Testis (tissue), 2 donors: ENCODE measurements at regions not wholly inside any gene's neighbourhood (a gene's known extent, or its start where the extent isn't known, plus 50 kb on each side); places are given as distances from the start of the nearest gene placed in this dataset.

Experiments used
- CTCF ChIP-seq, 3 experiments: fragments of 450-650 bp in 2 of 3; fragments of 200-600 bp in 1 of 3; sonication (generic) in 1 of 3; IDR thresholded peaks; one replicate each; pipeline ENCODE4 v1.5.1; 2016 to 2019; ENCODE audit warnings: antibody characterized with exemption in 3 of 3, mild to moderate bottlenecking in 2 of 3, moderate library complexity in 1 of 3
- POLR2A ChIP-seq: fragments of 450-650 bp; IDR thresholded peaks from one replicate; pipeline ENCODE4 v1.6.1; 2017; ENCODE audit warnings: antibody characterized with exemption, mild to moderate bottlenecking, moderate library complexity

- TF ChIP-seq CTCF (IDR thresholded peaks at IDR 0.05), result no peak
- no peak for TF ChIP-seq POLR2A
Measured at GRCh38 chr3:193116871-193117270, 124.2 kb upstream of the PLAAT1 start.
